Adipocyte (in vitro differentiated cells): ENCODE measurements at regions not wholly inside any gene's neighbourhood (a gene's known extent, or its start where the extent isn't known, plus 50 kb on each side); places are given as distances from the start of the nearest gene placed in this dataset.
A peak's percentile ranks its signal among the peaks of the same experiment; 100 is the strongest.

Experiments used
- DNase-seq: peaks from one replicate; pipeline ENCODE4 v3.0.0-alpha.2; 2015; ENCODE audit warnings: low read depth
- H3K27me3 ChIP-seq: replicated peaks from 2 replicates; pipeline ENCODE4 v1.7.0; 2013; ENCODE audit warnings: mild to moderate bottlenecking, low read length, moderate library complexity; ENCODE audit not compliant: control insufficient read depth, insufficient read depth
- H3K36me3 ChIP-seq: 2 replicates; pipeline ENCODE4 v1.7.0; 2013; ENCODE audit warnings: low read length, mild to moderate bottlenecking, moderate library complexity; ENCODE audit not compliant: control insufficient read depth, insufficient read depth, severe bottlenecking
- H3K4me1 ChIP-seq: 2 replicates; pipeline ENCODE4 v1.7.0; 2013; ENCODE audit warnings: mild to moderate bottlenecking, low read length, moderate library complexity; ENCODE audit not compliant: control insufficient read depth, insufficient read depth
- H3K4me3 ChIP-seq: 2 replicates; pipeline ENCODE4 v1.7.0; 2013; ENCODE audit warnings: mild to moderate bottlenecking, low read length, moderate library complexity
- H3K9ac ChIP-seq: 2 replicates; pipeline ENCODE4 v1.7.0; 2013; ENCODE audit warnings: mild to moderate bottlenecking, low read length, moderate library complexity
- H3K9me3 ChIP-seq: 2 replicates; pipeline ENCODE4 v1.7.0; 2013; ENCODE audit warnings: mild to moderate bottlenecking, low read length, moderate library complexity; ENCODE audit not compliant: control insufficient read depth

DNA sequence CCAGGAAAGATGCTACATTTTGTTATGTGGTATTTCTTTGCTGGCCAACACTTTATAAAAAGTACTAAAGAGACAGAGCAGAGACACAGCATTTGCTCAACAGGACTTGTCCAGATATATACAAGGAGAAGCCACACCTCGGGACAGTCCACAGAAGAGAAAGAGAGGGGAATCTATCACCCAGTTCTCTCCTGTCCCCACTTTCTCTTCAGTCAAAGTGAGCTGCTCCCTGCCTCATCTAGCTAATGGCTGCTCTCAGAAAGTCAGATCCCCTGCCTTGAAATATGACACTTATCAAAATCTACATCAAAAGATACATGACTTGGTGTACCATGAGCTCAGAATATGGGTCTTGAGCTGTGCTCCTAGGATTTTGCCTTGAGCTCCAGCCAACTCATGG lies 86.7 kb upstream of the SPDL1 start:
- Histone ChIP-seq H3K9me3 (no peaks in the 10 kb centered on the region), H3K9ac (no peak overlapping the region), H3K36me3 (no peaks in the 10 kb centered on the region), H3K27me3 (no peaks in the 10 kb centered on the region), H3K4me1 (peaks cover 12% of the 10 kb centered on the region), H3K4me3 (no peak overlapping the region)
- no peak for DNase-seq

DNA sequence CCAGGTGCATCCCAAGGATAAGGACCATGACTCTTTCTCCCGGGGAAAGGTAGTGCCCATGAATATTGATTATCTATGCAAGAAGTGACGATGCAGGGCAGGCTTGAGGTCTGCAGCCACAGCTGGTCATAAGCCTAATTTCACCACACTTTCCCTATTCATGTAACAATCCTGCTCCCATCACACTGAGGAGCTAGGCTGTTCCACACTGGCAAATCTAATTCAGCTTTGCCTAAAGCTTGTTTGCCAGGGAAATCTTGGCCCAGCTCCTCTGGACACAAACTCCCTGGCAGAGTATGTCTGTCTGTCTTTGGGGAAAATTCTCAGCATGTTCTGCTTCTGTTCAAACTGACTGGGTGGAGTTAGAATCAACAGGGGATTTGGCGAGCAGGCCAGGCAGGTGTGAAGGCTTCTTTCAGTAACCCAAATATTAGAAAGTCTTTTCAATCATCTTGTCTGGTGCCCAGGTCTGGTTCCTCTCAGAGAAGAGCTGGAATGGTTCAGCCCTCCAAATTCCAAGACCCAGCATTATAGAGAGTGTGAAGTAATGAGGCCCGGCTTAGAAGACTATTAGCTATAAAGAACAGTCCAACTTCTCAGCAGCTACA lies 88.5 kb upstream of the SPDL1 start:
- Histone ChIP-seq H3K4me3 (peak overlapping the region; percentile 23), H3K4me1 (peaks cover 12% of the 10 kb centered on the region), H3K9ac (no peak overlapping the region), H3K27me3 (no peaks in the 10 kb centered on the region), H3K36me3 (no peaks in the 10 kb centered on the region), H3K9me3 (no peaks in the 10 kb centered on the region)
- no peak for DNase-seq

DNA sequence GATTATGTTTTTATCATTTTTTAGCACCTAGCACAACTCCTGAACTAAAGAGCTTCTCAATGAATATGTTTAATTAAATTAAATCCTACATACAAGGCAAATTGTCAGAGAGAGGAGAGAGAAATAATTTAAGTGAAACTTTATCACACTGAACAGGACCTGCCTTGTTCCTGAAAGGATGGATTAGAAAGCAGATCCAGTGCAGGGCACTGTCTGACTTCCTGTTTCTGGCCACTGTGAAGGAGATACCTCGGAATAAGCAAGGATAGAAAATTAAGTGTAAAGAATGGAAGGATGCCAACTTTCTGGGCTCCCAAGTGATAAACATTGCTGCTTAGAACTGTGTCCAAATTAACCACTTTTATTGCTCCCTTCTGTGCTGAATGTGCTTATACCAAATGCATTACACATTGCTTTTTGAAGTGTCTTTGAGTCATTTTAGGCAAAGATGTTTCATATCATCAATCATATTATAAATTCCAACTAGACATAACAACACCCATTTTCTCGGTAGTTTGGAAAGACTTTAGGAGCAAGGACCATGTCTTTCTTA lies 89.1 kb upstream of the SPDL1 start:
- peak overlapping the region; percentile 23 for H3K4me3 ChIP-seq
- peaks cover 12% of the 10 kb centered on the region for H3K4me1 ChIP-seq
- H3K36me3 ChIP-seq = no peaks in the 10 kb centered on the region
- no peaks in the 10 kb centered on the region for H3K27me3 ChIP-seq
- no peaks in the 10 kb centered on the region for H3K9me3 ChIP-seq
- no peak overlapping the region for H3K9ac ChIP-seq
- no peak for DNase-seq

DNA sequence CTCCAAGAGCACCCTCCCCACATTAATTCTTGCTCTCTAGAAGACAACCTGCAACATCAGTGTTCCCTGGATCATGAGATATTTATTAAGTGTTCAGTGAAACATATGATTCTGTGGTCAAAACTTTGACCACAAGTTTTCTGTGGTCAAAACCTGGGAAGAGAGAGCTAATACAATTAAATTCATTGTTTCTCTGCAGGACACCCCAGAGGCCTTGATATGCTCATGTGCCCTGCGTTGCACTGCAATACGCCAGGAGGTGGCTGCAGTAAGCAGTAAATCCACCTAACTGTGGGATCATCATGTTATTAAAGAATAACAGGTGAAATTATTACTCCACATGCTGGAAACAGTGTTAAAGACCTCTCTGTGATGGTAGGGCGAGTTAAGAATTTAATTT lies 109.3 kb upstream of the SPDL1 start:
- DNase-seq = no peak
- peaks cover 9% of the 10 kb centered on the region for H3K9me3 ChIP-seq
- H3K4me1 ChIP-seq = no peaks in the 10 kb centered on the region
- H3K9ac ChIP-seq = no peak overlapping the region
- H3K4me3 ChIP-seq = no peak overlapping the region
- H3K27me3 ChIP-seq = peaks cover 6% of the 10 kb centered on the region
- H3K36me3 ChIP-seq = no peaks in the 10 kb centered on the region

- no peak overlapping the region for H3K9ac ChIP-seq
- H3K4me3 ChIP-seq = no peak overlapping the region
- no peaks in the 10 kb centered on the region for H3K4me1 ChIP-seq
- H3K27me3 ChIP-seq = peaks cover 6% of the 10 kb centered on the region
- H3K9me3 ChIP-seq = peaks cover 4% of the 10 kb centered on the region
- DNase-seq = no peak
- H3K36me3 ChIP-seq = no peaks in the 10 kb centered on the region
Observed at GRCh38 chr5:169472544-169472943, 111.0 kb upstream of the SPDL1 start.

DNA sequence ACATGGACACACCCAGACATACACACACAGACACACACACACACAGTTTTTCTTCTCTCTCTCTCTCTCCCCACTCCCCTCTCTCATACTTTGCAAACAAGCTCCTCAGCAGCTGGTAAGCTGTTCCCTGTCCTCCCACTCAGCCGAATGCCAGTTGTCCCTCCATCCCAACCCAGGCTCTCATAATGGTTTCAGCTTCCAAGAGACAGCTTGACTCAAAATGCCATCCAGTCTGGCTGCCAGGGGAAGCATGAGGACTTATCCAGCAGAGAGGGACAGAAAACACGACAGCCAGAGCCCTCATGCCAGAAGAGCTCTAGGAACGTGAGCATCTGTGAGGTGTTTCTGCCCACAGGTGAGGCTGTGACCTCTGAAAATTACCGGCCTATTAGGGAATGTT lies 112.6 kb upstream of the SPDL1 start:
- H3K9me3 ChIP-seq = no peaks in the 10 kb centered on the region
- no peak for DNase-seq
- no peaks in the 10 kb centered on the region for H3K36me3 ChIP-seq
- H3K27me3 ChIP-seq = peaks cover 6% of the 10 kb centered on the region
- no peak overlapping the region for H3K9ac ChIP-seq
- H3K4me1 ChIP-seq = no peaks in the 10 kb centered on the region
- no peak overlapping the region for H3K4me3 ChIP-seq

- Histone ChIP-seq H3K36me3 (no peaks in the 10 kb centered on the region), H3K4me3 (no peak overlapping the region), H3K27me3 (no peaks in the 10 kb centered on the region), H3K9ac (no peak overlapping the region), H3K9me3 (no peaks in the 10 kb centered on the region), H3K4me1 (no peaks in the 10 kb centered on the region)
- DNase-seq = no peak
Observed at GRCh38 chr5:169467041-169467771, 116.4 kb upstream of the SPDL1 start.

DNA sequence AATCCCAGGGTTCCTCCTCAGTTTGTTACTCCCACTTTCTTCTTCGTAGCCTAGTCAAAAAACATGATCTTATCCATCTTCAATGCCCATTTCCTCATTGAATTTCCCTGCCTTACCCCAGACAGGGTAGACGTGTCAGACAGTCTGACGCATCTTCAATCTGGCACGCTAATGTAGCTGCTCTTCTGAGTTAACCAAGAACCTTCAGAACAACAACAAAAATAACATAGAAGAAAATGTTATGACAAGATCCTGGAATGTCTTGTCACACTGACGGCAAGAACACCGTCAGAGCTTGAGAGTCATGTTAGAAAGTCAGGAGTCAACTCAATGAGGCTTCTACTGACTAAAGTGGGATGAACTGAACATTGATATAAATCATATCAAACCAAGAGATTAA lies 122.7 kb upstream of the SPDL1 start:
- H3K36me3 ChIP-seq = no peaks in the 10 kb centered on the region
- no peak for DNase-seq
- H3K4me3 ChIP-seq = no peak overlapping the region
- H3K27me3 ChIP-seq = no peaks in the 10 kb centered on the region
- H3K9ac ChIP-seq = no peak overlapping the region
- H3K9me3 ChIP-seq = no peaks in the 10 kb centered on the region
- H3K4me1 ChIP-seq = no peaks in the 10 kb centered on the region

DNA sequence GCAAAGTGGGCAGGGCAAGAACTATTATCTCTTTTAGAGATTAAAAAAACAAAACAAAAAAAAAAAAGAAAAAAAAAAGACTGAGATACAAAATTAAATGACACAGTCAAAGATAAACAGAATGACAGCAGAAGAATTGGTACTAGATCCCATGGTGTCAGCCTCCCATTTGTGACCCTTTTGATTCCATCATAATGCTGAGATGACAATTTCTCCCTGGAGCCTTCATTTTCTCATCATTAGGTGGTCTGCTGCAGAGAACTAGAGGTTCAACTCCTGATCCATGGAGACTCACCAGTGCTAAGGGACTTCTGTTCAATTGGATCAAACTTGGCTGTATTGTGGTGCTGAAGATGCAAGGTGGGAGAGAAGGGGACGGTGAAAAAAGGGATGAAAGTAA lies 123.5 kb upstream of the SPDL1 start:
- Histone ChIP-seq H3K27me3 (no peaks in the 10 kb centered on the region), H3K36me3 (no peaks in the 10 kb centered on the region), H3K9me3 (no peaks in the 10 kb centered on the region), H3K9ac (no peak overlapping the region), H3K4me3 (no peak overlapping the region), H3K4me1 (no peaks in the 10 kb centered on the region)
- DNase-seq = no peak

DNA sequence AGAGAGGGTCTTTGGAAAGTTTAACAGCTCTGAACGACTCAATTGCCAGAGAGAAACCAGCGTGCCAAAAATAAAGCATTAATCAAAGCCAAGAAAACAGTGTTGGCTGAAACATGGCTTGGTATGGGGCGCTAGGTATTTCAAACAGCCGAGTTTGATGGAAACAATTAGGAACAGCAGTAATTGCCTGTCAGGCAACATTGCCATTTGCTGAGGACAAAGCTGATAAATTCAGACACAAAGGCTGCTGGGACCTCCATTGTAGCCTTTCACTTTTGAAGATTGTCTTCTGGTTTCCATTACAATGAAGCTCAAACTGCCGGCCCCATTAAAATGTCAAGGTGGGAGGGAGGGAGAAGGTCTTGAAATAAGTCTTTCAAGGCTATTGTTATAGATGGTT lies 125.4 kb upstream of the SPDL1 start:
- no peaks in the 10 kb centered on the region for H3K27me3 ChIP-seq
- H3K36me3 ChIP-seq = no peaks in the 10 kb centered on the region
- H3K9me3 ChIP-seq = peaks cover 6% of the 10 kb centered on the region
- no peaks in the 10 kb centered on the region for H3K4me1 ChIP-seq
- DNase-seq = no peak
- no peak overlapping the region for H3K9ac ChIP-seq
- H3K4me3 ChIP-seq = no peak overlapping the region

DNA sequence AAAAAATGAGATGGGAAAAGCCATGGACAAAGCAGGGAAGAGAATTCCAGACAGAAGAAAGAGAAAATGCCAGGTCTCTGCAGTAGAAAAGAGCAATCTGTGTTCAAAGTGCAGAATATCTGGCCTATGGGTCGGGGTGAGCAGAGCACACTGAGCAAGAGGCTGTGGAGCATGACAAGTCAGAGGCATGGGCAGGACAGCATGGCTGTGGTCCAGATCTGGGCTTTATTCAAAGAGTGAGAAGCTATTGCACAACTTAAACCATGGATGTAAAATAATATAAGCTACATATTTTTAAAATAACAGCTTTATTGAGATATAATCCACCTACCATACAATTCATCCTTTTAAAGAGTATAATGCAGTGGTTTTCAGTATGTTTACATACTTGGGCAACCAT lies 133.1 kb upstream of the SPDL1 start:
- H3K9me3 ChIP-seq = peaks cover 6% of the 10 kb centered on the region
- H3K4me3 ChIP-seq = no peak overlapping the region
- H3K9ac ChIP-seq = peak overlapping the region; percentile 61
- peak; percentile 91 for DNase-seq
- H3K27me3 ChIP-seq = no peaks in the 10 kb centered on the region
- H3K36me3 ChIP-seq = no peaks in the 10 kb centered on the region
- peaks cover 12% of the 10 kb centered on the region for H3K4me1 ChIP-seq
